Progenitor cell of endocrine pancreas (in vitro differentiated cells): ENCODE measurements at regions not wholly inside any gene's neighbourhood (a gene's known extent, or its start where the extent isn't known, plus 50 kb on each side); places are given as distances from the start of the nearest gene placed in this dataset.

Experiments
- DNase-seq: peaks from one replicate; pipeline ENCODE4 v3.0.0; 2021; ENCODE audit warnings: low spot score; ENCODE audit not compliant: unreplicated experiment
- H3K27ac Mint-ChIP-seq: 2 replicates; pipeline ENCODE4 v1.8.0; 2021; ENCODE audit warnings: mild to moderate bottlenecking, moderate library complexity, mixed read lengths
- H3K27me3 Mint-ChIP-seq: 2 replicates; pipeline ENCODE4 v1.8.0; 2021; ENCODE audit warnings: mixed read lengths
- H3K36me3 Mint-ChIP-seq: 2 replicates; pipeline ENCODE4 v1.8.0; 2022; ENCODE audit warnings: mixed read lengths; ENCODE audit not compliant: insufficient read depth
- H3K4me1 Mint-ChIP-seq: 2 replicates; pipeline ENCODE4 v1.8.0; 2021; ENCODE audit warnings: low read depth, mixed read lengths
- H3K4me3 Mint-ChIP-seq: 2 replicates; pipeline ENCODE4 v1.8.0; 2021; ENCODE audit warnings: low read depth, mild to moderate bottlenecking, moderate library complexity, mixed read lengths
- H3K9me3 Mint-ChIP-seq: 2 replicates; pipeline ENCODE4 v1.8.0; 2021; ENCODE audit warnings: low read depth, mixed read lengths
- CTCF ChIP-seq: fragments of 200-600 bp; sonication (generic); IDR thresholded peaks from one replicate; pipeline ENCODE4 v1.5.0; 2021; ENCODE audit warnings: antibody characterized with exemption, mild to moderate bottlenecking; ENCODE audit not compliant: unreplicated experiment

DNA sequence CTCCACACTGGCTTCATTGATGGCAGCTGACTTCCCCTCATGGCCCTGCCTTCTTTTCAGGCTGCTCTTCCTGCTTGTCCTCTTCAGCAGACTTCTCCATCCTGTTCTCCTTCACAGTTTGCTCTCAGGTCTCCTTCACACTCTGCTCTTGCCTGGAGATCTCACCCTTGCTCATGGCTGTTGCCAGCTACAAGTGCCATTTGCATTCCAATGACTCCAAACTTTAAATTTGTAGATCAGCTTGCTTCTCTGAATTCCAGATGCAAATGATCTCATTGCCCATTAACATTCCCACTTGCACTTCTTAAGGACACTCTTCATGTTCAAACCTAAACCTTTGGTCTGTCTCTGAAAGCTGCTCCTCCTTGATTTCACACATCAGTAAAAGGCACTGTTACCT, 343.0 kb downstream of the QKI start:
- Mint-ChIP-seq H3K4me1 (no peaks in the 10 kb centered on the region), H3K27me3 (peaks cover 21% of the 10 kb centered on the region), H3K4me3 (no peak overlapping the region), H3K36me3 (no peaks in the 10 kb centered on the region), H3K9me3 (peaks cover 4% of the 10 kb centered on the region), H3K27ac (no peak overlapping the region)
- DNase-seq, result no peak
- no peak for TF ChIP-seq CTCF

DNA sequence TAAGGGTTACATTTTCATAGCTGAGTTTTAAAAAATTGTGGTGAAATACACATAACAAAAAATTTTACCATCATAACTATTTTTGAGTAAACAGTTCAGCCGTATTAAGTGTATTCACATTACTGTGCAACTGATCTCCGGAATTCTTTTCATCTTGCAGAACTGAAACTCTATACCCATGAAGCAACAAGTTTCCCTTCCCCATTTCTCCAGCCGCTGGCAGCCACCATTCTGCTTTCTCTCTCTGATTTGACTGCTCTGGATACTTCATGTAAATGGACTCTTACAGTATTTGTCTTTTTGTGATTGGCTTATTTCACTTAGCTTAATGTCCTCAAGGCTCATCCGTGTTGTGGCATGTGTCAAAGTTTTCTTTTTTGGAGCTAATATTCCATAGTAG, 341.6 kb downstream of the QKI start:
- Mint-ChIP-seq H3K27me3 (peaks cover 31% of the 10 kb centered on the region), H3K9me3 (peaks cover 4% of the 10 kb centered on the region), H3K4me3 (no peak overlapping the region), H3K4me1 (no peaks in the 10 kb centered on the region), H3K36me3 (no peaks in the 10 kb centered on the region), H3K27ac (no peak overlapping the region)
- no peak for DNase-seq
- TF ChIP-seq CTCF, result no peak

- no peaks in the 10 kb centered on the region for H3K36me3 Mint-ChIP-seq
- no peak overlapping the region for H3K27ac Mint-ChIP-seq
- peaks cover 4% of the 10 kb centered on the region for H3K9me3 Mint-ChIP-seq
- H3K4me3 Mint-ChIP-seq, result no peak overlapping the region
- no peak for DNase-seq
- H3K4me1 Mint-ChIP-seq, result no peaks in the 10 kb centered on the region
- H3K27me3 Mint-ChIP-seq, result peaks cover 38% of the 10 kb centered on the region
- no peak for TF ChIP-seq CTCF
Measured at GRCh38 chr6:163754866-163755265, 340.3 kb downstream of the QKI start.

DNA sequence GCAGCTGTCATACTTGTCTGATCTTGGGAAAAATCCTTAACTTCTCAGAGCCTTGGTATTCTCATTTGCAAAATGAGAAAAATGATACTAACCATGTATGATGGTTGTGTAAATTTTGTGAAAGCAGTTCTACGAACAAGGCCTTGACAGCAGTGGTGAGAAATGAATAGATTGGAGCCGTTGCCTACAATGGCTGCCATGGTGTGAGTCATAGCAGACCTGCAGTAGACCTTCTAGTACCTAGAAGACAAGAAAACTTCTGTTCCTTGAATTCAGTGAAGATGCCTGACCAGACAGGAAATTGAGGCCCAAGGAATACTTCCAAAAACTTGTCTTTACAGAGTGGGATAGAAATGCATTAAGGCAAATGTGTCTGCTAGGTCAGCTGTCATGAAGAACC, 338.9 kb downstream of the QKI start:
- Mint-ChIP-seq H3K9me3 (peaks cover 4% of the 10 kb centered on the region), H3K4me3 (no peak overlapping the region), H3K27ac (no peak overlapping the region), H3K36me3 (no peaks in the 10 kb centered on the region), H3K27me3 (peaks cover 37% of the 10 kb centered on the region), H3K4me1 (no peaks in the 10 kb centered on the region)
- TF ChIP-seq CTCF, result no peak
- DNase-seq, result no peak

DNA sequence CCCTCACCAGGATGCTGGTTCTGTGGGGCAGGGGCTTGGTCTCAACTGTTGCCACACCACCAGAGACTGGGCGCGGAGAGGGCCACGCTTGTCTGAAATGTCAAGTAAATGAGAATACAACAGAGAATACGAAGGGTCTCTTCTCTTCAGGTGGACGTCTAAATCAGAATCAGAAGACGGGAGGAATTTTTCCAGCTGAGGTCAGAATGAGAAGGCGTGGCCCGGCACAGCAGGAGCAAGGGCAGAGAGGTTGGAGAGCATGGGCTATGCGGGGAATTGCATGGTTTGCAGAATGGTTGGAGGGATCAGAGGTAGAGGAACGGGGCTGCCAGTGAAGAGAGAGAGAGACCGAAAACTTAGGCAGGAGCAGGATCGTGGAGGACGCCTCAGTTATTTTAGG, 337.9 kb downstream of the QKI start:
- Mint-ChIP-seq H3K9me3 (peaks cover 4% of the 10 kb centered on the region), H3K36me3 (no peaks in the 10 kb centered on the region), H3K4me3 (no peak overlapping the region), H3K27ac (no peak overlapping the region), H3K4me1 (no peaks in the 10 kb centered on the region), H3K27me3 (peaks cover 37% of the 10 kb centered on the region)
- no peak for DNase-seq
- TF ChIP-seq CTCF, result no peak
